ENCODE measurements at regions not wholly inside any gene's neighbourhood (a gene's known extent, or its start where the extent isn't known, plus 50 kb on each side); places are given as distances from the start of the nearest gene placed in this dataset.
A peak's percentile ranks its signal among the peaks of the same experiment; 100 is the strongest.
"Not testable (repeated sequence)": the region's sequence is repeated elsewhere in the genome, so short reads cannot be mapped to it uniquely, and the experiment has no call there.

DNA sequence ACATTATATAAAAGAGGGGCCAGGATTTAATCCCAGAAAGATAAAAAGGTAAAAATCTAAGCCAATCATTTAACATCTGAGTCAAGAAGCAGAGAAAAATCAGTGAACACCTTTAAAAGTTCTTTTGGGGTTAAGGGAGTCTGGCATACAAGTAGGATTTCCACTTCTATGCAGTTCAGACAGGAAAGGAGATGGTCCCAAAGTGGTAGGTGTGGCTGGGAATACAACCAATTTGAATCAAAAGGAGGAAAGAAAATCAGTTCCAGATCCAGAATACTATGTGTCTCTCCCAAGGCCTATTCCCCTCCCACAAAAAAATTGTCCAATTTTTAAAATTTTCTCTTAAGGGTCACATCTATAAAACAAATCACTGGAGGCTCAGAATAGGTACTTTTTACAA, 167.4 kb downstream of the PHLDA1 start:
- DNase-seq: no peak

DNA sequence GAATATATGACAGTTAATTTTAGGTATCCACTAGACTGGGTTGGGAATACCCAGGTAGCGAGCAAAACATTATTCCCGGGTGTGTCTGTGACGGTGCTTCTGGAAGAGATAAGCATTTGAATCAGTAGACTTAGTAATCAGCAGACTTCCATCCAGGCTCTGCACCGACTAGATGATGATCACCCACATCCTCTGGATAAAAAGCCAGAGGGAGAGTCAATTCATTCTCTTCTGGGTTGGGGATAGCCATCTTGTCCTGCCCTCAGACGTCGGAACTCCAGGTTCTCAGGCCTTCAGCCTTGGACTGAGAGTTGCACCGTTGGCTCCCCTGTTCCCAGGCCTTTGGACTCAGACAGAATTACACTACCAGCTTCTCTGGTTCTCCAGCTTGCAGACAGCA, 168.0 kb downstream of the PHLDA1 start:
- no peak for DNase-seq

DNA sequence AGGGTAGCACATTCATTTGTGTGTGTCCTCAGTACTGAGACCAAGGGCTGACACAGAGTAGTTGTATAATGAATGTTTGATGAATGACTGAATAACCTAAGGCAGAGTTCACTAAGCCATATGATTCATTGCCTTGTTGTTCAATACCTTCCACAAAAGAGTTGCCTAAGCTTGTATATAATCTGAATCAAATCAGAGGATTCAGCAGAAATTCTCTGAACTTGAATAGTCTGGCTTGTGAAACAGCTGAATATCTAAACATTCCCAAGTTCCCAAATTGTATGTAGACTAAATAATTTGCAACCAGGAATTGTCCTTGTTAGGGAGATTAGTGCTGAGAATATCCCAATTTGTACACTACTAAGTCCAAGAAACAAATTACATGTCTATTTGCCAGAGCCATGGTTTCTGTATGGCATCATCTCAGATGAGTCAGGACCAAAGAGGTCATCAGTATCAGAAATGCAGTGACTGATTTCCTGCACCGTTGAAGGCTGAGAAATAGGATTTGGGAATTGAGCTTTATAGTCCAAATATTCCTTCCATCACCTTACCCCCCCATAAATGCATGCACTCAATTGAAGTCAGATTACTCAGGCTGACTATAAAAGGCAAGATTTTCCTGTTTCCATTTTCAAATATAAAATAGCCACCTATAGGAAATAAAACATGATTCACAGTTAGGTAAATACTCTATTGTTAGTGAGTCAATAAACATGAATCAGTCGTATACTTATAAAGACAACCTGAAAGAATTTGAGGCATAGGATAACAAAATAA, 168.7 kb downstream of the PHLDA1 start:
- no peak for DNase-seq

DNA sequence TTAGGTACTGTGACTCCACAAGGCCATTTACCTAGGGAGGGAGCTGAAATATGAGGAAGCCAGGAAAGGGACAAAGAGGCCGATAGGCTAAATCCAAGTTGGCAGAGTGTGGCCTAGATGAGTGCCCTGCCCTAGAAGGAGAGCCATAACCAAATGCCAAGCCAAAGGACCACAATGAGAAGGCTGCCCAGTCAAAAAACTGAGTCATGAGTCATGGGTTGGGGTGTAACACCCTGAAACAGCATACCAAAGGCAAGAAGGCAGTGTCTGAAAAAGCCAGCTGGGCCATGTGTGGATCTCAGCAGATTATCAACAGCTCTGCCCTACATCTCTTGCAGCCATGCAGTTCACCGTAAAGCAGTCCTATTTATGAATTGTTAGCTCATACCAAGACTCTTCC, 171.7 kb downstream of the PHLDA1 start:
- no peak for DNase-seq

DNA sequence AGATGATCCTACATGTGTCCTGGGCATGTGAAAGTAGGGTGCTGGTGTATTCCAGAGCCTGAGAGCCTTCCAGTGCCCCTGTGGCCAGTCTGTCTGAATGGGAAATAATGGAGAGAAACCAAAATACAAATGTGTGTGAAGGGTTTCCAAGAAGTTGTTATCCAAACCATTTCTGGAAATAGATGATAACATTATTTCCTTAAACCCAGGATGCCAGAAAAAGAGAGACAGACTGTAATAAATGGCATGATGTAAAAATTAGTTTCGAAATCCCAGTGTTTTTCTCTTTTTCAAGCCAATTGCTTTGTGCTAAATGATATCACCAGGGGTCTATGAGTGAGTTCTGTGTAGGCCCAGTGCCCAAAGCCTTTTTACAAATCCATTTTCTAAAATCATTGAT, 175.3 kb downstream of the PHLDA1 start:
- no peak for DNase-seq

DNA sequence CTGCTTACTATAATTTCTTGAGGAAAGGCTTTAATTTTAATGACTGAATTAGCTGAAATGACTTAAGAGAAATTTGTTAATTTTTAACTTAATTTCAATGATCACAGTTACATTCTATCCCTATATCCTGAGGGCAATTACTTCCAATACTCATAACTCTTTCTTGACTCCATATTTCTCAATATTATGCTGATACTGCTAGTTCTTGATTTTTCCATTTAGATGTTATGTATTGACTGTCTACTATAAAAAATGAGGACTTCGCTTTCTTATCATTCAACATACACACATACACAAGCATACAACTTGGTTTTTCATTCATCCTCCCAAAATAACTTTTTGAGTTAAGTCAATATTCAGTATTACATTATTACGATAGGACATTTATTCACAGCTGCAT, 176.2 kb downstream of the PHLDA1 start:
- DNase-seq: no peak

DNA sequence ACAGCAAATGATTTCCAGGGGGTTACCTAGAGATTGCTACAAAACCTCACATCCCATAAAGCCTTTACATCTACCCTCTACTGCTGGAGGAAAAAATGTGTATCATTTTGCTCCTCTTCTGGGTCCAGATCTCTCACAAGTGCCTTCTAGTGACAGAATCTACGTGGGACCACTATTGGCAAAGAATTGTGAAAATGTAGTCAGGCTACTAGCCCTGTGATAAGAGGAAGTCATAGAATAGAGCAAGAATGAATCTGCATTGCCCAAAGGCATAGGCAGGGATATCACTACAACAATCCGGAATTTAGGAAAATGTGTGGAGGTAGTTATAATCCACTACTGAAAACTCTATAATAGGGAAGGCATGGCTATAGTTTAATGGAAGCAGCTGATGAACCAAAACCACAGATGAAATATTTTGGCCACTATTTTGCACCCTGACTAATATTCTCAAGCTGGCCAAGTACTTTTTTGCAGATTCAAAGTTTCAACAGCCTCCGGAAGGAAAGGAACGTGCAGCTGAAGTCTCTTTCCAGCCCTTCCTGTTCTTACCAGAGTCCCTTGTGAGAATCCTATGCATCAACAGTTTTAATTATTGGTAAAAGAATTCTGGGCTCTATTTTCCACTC, 176.8 kb downstream of the PHLDA1 start:
- DNase-seq: no peak

DNA sequence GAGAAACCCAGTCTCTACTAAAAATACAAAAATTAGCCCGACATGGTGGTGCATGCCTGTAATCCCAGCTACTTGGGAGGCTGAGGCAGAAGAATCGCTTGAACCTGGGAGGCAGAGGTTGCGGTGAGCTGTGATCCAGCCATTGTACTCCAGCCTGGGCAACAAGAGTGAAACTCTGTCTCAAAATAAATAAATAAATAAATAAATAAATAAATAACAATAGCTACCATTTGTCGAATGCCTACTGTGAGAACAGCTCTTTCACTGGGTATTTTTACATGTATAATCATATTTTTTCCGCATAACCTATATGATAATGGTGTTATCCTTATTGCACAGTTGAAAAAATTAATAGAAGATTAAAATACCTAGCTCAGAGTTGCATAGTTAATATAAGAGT, 177.4 kb downstream of the PHLDA1 start:
- not testable (repeated sequence) for DNase-seq

DNA sequence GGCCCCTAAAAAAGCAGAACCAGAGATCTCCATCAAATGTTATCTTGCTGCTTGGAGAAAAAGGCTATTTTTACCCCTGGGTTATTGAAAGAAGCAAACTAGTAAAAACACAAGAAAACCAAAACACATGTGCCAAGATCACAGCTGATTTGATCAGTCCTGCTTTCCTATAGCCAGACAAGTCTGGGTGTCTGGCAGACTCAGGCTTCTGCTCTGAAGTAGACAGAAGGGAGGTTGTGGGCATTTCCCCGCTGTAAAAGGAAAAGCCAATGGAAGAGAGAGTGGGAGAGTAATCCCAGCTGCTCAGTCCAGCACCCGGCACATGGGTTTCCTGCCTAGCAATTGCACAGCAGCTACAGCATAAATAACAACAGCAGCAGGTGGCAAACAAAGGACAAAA, 177.9 kb downstream of the PHLDA1 start:
- no peak for DNase-seq

DNA sequence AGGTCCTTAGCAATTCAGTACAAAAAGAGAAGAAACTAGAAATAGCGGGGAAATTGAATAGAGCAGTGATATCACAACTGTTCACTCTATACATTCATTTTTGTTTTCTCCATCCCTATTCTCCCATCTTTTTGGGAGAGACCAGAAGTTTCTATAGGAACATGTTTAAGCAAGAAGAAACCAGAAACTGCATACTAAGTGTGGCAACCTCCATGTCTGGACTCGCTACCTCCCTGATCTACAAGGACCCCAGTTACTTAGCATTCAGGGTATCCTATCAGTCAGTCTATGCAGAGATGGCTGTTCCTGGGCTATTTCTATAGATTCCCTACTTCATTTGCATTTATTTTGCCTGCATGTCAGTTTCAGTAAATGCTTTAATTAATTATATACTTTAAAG, 178.6 kb downstream of the PHLDA1 start:
- no peak for DNase-seq

- no peak for DNase-seq
Measured at GRCh38 chr12:75852143-75852542, 179.4 kb downstream of the PHLDA1 start.

DNA sequence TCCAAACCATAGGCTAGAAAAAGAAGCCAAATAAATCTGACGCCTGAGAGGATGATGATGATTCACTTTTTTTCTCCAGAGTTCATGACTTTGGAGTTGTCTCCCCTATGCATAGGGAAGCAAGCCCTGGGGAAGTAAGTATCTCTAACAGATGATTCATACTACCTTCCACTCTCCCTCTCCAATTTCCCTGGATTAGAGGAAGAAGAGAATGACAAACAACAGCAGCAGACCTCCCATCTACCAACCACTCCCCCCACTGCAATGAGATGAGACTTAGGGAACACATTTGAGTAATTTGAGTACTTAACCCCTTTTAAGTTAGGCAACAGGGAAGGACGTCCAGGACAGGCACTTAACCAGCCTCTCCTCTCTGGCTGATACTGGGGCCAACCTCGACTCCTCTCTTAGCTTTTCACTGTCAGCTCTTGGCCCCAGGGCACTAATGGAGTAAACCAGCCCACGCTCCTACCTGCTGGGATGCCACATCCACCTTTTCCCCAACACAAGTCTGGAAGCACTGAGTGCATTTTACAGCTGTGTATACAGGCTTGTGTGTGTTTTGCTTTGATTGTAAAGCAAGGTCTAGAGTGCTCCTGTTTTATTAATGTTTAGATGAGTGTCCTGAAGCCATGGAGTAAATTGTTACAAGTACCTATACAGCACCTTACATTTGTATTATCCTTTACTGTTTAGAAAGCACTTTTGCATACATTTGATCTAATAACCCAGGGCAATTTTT, 180.7 kb downstream of the PHLDA1 start:
- DNase-seq: peak in 1 of 2 experiments; percentile 44

GRCh38 chr12:75848961-75849360, 182.6 kb downstream of the PHLDA1 start:
- DNase-seq: no peak

DNA sequence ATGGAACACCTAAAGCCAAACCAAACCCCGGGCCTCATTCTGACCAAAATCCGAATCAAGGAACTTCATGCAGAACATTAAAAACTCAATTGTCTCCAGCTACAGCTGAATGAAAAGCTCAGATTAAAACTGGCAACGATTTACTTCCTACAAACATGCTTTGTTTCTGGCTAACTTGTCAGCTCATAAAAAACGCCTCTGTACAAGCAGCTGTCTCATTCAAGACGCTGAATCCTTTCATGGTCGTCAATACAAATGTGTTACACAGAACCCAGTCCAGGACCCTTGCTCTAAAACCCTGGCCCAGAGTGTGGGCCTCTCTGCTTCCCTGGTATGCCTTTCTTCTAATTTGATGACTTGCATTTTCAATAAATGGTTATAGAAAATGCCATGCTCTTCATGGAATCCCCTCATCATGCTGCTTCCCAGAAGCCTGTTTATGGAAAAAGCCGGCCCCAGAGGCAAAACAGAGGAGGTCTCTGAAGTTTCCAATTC, 183.1 kb downstream of the PHLDA1 start:
- no peak for DNase-seq

- DNase-seq: no peak
Measured at GRCh38 chr12:75846102-75846501, 185.5 kb downstream of the PHLDA1 start.

DNA sequence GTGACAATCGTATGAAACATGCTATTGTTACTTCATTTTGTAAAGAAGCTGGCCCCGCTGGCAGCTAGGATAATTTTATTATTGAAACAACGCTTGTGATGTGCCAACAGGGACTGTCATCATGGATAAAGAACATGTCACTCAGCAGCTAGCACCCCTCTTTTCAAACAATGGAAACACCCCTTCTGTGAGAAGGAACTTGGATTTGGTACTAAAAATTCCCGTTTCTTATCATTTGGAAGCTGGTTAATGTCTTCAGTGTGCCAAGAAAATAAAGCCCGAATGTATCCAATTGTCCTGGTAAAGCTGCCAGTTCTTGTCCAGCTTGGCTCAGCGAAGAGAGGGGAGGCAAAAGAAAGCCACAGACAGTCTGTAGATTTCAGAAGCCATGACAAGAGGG, 186.6 kb downstream of the PHLDA1 start:
- DNase-seq: no peak

GRCh38 chr12:75844049-75844770, 187.4 kb downstream of the PHLDA1 start:
- no peak for DNase-seq

DNA sequence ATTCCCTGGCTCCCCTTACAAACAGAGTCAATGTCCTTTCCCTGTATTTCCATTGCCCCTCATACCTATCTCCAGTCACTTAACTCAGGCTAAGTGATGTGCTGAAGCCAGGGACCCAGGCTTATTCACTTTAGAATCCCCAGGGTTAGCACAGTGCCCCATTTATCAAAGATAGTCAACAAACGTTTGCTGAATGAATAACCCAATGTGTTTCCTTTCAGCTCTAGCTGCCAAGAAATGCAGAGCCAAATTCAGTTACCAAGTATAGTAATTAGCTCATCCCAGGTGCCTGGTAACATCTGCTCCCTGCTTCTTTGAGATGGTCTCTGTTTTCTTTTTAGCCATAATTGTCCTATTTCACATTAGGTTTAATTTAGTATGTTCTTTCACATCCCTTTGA, 189.5 kb downstream of the PHLDA1 start:
- DNase-seq: peak in 1 of 2 experiments; percentile 34

- DNase-seq: no peak
Measured at GRCh38 chr12:75840994-75841355, 190.6 kb downstream of the PHLDA1 start.

DNA sequence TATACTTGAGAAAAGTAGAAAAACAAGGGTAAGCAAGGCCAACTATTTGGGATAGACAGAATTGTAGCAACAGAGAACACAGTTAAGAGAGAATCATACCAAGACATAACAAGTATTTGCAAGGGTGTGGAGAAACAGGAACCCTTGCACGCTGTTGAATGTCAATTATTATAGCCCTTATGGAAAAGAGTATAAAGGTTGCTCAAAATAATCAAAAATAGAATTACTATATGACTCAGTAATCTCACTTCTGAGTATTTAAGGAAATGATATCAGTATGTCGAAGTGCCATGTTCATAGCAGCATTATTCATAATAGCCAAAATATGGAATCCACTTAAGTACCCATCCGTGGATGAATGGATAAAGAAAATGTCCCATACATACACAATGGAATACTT, 193.3 kb downstream of the PHLDA1 start:
- no peak for DNase-seq

DNA sequence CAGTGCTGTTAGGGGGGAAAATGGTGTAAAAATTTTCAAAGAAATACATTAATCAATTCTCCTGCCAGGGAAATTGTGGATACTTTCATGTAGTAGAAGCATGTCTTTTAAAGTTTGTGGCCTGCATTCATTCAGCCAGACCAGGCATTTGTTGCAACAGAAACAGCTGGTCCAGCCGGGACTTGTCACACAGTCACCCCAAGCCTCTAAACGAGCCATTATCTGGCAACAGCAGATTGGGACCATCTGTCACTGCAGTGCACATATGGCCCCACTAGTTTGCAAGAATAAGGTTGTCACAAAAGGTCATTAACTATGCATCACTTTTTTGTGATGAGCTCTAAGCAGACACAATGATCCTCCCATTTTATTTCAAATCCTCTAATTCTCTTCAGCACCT, 193.9 kb downstream of the PHLDA1 start:
- peak; percentile 97 to 99 for DNase-seq

DNA sequence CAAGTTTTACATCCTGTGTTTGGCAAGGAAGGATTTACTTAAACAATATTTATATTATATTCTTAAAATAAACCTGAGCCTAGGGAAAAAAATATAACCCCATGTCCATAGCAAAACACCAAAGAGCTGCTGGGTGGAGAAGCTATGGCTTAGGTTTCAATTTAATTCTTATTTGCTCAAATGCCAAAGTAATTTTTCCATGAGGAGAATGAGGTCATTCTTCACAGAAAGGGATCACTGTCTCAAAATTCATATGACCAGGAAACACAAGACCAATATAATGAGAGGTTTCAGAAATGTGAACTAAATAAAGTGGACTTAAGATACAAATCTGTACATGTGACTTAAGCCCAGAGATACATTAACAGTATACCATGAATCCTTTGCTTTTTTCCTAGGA, 195.0 kb downstream of the PHLDA1 start:
- DNase-seq: no peak

DNA sequence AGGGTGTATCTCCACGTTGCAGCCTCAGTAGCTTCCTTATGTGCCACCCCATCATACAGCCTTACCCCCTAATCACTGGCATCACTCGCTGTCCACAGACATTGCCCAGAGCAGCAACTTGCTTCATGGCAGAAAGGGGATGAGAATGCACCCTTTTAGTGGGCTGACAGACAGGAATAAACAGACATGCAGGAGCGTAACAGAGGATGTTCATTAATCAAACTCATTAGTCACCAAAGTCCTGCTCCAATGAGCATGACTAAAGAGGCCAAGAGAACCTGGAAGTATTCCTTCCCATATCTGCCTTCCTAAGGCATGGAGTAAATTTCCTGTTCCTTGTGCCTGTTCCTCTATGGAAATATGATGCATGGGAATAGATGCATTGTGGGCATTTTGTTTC, 197.0 kb downstream of the PHLDA1 start:
- no peak for DNase-seq

All from NCI-H524 (cell line).